ENCODE measurements at regions not wholly inside any gene's neighbourhood (a gene's known extent, or its start where the extent isn't known, plus 50 kb on each side); places are given as distances from the start of the nearest gene placed in this dataset.

GRCh38 chr2:82708681-82709080, 1750.4 kb downstream of the SUCLG1 start:
- TF ChIP-seq, protein P1, sequence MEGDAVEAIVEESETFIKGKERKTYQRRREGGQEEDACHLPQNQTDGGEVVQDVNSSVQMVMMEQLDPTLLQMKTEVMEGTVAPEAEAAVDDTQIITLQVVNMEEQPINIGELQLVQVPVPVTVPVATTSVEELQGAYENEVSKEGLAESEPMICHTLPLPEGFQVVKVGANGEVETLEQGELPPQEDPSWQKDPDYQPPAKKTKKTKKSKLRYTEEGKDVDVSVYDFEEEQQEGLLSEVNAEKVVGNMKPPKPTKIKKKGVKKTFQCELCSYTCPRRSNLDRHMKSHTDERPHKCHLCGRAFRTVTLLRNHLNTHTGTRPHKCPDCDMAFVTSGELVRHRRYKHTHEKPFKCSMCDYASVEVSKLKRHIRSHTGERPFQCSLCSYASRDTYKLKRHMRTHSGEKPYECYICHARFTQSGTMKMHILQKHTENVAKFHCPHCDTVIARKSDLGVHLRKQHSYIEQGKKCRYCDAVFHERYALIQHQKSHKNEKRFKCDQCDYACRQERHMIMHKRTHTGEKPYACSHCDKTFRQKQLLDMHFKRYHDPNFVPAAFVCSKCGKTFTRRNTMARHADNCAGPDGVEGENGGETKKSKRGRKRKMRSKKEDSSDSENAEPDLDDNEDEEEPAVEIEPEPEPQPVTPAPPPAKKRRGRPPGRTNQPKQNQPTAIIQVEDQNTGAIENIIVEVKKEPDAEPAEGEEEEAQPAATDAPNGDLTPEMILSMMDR (IDR thresholded peaks at IDR 0.05; ENCODE audit: low read length) = no peak
- TF ChIP-seq EZH2 (IDR thresholded peaks at IDR 0.05; ENCODE audit: borderline replicate concordance, low read length) = no peak
